ENCODE measurements at regions not wholly inside any gene's neighbourhood (a gene's known extent, or its start where the extent isn't known, plus 50 kb on each side); places are given as distances from the start of the nearest gene placed in this dataset.

DNA sequence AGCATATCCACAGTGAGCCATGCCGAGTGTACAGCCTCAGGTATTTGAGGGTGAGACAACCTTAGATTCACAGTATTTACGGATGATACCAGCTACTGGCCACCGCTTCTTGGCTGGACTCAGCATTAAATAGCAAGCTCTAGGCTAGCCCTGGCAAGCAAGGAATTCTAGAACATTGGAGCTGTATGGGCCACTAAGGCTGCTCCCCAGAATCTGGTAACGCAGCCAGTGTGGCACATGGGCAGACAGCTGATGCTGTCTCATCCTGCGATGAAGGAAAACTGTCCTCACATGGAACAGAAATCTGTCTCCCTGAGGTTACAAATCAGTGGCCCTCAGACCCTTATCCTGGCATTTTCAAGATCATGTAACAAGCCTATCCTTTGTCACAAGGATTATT is 57.6 kb upstream of the RGMA start:
- Histone ChIP-seq H3K27ac (ENCODE audit: low read length) (no peak overlapping the region), H3K4me1 (ENCODE audit: control insufficient read depth, insufficient read depth, low read length) (no peaks in the 10 kb centered on the region), H3K27me3 (ENCODE audit: control insufficient read depth, insufficient read depth, low read length) (no peaks in the 10 kb centered on the region), H3K4me3 (ENCODE audit: low read length) (no peak overlapping the region), H3K36me3 (ENCODE audit: control insufficient read depth, insufficient read depth, low read length) (no peaks in the 10 kb centered on the region), H3K9me3 (ENCODE audit: control insufficient read depth, low read depth, low read length) (no peaks in the 10 kb centered on the region)
- 100% methylated on average over 1 of the region's 5 CpGs for WGBS (ENCODE audit: insufficient coverage, low lambda C conversion rate)
- no peak for DNase-seq

DNA sequence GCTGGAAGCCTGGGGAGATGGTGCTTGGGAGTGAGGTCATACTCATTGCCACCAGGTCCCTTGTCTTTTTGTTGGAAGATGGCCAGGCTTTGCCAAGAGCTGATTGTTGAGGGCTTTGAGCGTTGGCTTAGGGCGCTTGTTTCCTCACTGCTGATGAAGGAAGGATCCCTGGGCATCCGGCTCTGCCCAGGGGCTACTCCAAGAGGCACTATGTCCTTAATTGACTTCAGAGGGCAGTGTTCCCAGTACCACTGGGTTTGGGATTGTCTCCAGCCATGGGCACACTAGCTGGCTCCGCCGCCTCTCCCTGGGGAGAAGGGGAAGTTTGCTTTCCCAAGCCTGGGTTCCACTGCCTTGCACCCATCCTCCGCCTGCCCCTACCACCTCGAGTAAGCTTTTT is 57.2 kb upstream of the RGMA start:
- H3K4me3 ChIP-seq (ENCODE audit: low read length), result no peak overlapping the region
- H3K9me3 ChIP-seq (ENCODE audit: control insufficient read depth, low read depth, low read length), result no peaks in the 10 kb centered on the region
- H3K27me3 ChIP-seq (ENCODE audit: control insufficient read depth, insufficient read depth, low read length), result no peaks in the 10 kb centered on the region
- H3K27ac ChIP-seq (ENCODE audit: low read length), result no peak overlapping the region
- H3K36me3 ChIP-seq (ENCODE audit: control insufficient read depth, insufficient read depth, low read length), result no peaks in the 10 kb centered on the region
- H3K4me1 ChIP-seq (ENCODE audit: control insufficient read depth, insufficient read depth, low read length), result no peaks in the 10 kb centered on the region
- no peak for DNase-seq
- WGBS (ENCODE audit: insufficient coverage, low lambda C conversion rate), result no CpG with 5 or more reads among the region's 7 CpGs

DNA sequence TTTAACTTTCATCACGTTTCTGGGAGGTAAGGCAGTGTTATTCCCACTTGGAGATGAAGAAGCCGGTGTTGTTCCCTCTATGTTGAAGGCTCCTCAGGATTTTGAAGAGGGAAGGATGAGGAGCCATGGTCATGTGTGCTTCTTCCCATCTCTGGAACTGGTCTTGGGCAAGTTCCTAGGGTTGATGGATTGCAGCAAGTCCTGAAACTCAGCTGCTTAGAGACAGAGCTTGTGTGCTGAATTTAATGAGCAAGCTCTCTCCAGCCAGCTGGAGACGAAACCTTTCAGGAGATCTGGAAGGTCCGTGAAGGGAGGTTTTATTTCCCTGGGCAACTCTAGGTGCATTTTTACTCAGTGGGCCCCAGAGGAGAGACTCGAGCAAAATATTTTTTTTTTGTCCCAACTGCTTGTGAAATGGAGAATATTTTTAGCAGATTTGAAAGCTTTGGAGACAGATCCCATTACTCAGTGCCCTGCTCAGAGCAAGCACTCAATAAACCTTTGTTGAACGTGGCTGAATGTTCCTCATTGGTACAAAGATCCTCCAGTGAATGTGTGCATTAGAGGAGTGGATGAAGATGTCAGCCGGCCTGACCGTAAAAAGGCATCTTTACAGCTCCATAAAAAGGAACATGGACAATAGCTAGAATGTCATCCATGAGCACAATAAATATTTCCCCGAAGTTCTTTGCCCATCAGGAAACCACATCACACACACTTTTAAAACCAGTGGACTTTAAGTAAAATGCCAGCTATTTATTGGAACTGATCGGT is 55.6 kb upstream of the RGMA start:
- Histone ChIP-seq H3K27ac (ENCODE audit: low read length) (no peak overlapping the region), H3K9me3 (ENCODE audit: control insufficient read depth, low read depth, low read length) (no peaks in the 10 kb centered on the region), H3K27me3 (ENCODE audit: control insufficient read depth, insufficient read depth, low read length) (no peaks in the 10 kb centered on the region), H3K4me1 (ENCODE audit: control insufficient read depth, insufficient read depth, low read length) (no peaks in the 10 kb centered on the region), H3K36me3 (ENCODE audit: control insufficient read depth, insufficient read depth, low read length) (no peaks in the 10 kb centered on the region), H3K4me3 (ENCODE audit: low read length) (no peak overlapping the region)
- DNase-seq, result no peak
- 50% methylated on average over 2 of the region's 10 CpGs for WGBS (ENCODE audit: insufficient coverage, low lambda C conversion rate)

GRCh38 chr15:93143186-93143585 is 54.2 kb upstream of the RGMA start:
- no peaks in the 10 kb centered on the region for H3K9me3 ChIP-seq (ENCODE audit: control insufficient read depth, low read depth, low read length)
- no peak overlapping the region for H3K4me3 ChIP-seq (ENCODE audit: low read length)
- H3K27ac ChIP-seq (ENCODE audit: low read length), result no peak overlapping the region
- DNase-seq, result no peak
- no peaks in the 10 kb centered on the region for H3K27me3 ChIP-seq (ENCODE audit: control insufficient read depth, insufficient read depth, low read length)
- no peaks in the 10 kb centered on the region for H3K36me3 ChIP-seq (ENCODE audit: control insufficient read depth, insufficient read depth, low read length)
- no peaks in the 10 kb centered on the region for H3K4me1 ChIP-seq (ENCODE audit: control insufficient read depth, insufficient read depth, low read length)
- 100% methylated on average over 2 of the region's 13 CpGs for WGBS (ENCODE audit: insufficient coverage, low lambda C conversion rate)

DNA sequence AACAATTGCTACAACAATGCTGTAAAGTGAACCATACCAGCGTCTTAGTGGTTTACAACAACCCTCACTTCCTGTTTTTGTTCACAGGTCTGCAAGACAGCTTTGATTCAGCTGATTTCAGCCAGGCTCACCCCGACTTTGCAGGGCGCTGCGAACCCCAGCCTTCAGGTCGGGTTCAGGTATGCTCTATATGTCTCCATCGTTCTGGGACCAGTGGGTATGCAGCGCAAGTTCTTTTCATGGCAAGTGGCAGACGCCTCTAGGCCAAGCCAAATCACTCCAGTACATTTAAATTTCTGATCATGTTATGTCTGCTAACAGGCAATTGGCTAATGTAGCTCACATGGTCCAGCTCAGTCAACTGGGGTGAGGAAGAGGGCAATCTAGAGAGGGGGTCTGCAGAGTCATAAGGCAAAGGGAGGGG is 52.4 kb upstream of the RGMA start:
- no peak for DNase-seq
- H3K9me3 ChIP-seq (ENCODE audit: control insufficient read depth, low read depth, low read length), result no peaks in the 10 kb centered on the region
- no peak overlapping the region for H3K27ac ChIP-seq (ENCODE audit: low read length)
- no peaks in the 10 kb centered on the region for H3K36me3 ChIP-seq (ENCODE audit: control insufficient read depth, insufficient read depth, low read length)
- no peak overlapping the region for H3K4me3 ChIP-seq (ENCODE audit: low read length)
- no CpG with 5 or more reads among the region's 8 CpGs for WGBS (ENCODE audit: insufficient coverage, low lambda C conversion rate)
- no peaks in the 10 kb centered on the region for H3K4me1 ChIP-seq (ENCODE audit: control insufficient read depth, insufficient read depth, low read length)
- H3K27me3 ChIP-seq (ENCODE audit: control insufficient read depth, insufficient read depth, low read length), result no peaks in the 10 kb centered on the region

DNA sequence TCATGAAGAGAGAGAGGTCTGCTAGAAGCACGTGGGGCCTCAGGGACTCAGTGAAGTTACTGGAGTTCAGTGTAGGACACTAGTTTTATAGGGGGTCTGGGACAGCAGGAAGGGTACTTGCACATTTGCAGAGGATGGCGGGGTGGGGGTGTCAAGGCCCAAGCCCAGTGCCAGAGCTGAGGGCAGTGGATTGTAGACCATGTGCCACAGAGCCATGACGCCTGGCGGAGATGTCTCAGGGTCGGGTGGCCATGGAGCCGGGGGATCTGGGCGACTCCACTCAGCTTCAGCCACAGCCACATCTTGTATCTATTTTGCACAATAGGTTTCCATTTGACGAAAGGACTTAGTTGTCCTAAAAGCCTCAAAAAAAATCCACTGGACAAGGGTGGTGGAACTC is 50.4 kb upstream of the RGMA start:
- Histone ChIP-seq H3K4me1 (ENCODE audit: control insufficient read depth, insufficient read depth, low read length) (no peaks in the 10 kb centered on the region), H3K27ac (ENCODE audit: low read length) (no peak overlapping the region), H3K36me3 (ENCODE audit: control insufficient read depth, insufficient read depth, low read length) (no peaks in the 10 kb centered on the region), H3K4me3 (ENCODE audit: low read length) (no peak overlapping the region), H3K27me3 (ENCODE audit: control insufficient read depth, insufficient read depth, low read length) (no peaks in the 10 kb centered on the region), H3K9me3 (ENCODE audit: control insufficient read depth, low read depth, low read length) (no peaks in the 10 kb centered on the region)
- no CpG with 5 or more reads among the region's 8 CpGs for WGBS (ENCODE audit: insufficient coverage, low lambda C conversion rate)
- DNase-seq, result no peak

DNA sequence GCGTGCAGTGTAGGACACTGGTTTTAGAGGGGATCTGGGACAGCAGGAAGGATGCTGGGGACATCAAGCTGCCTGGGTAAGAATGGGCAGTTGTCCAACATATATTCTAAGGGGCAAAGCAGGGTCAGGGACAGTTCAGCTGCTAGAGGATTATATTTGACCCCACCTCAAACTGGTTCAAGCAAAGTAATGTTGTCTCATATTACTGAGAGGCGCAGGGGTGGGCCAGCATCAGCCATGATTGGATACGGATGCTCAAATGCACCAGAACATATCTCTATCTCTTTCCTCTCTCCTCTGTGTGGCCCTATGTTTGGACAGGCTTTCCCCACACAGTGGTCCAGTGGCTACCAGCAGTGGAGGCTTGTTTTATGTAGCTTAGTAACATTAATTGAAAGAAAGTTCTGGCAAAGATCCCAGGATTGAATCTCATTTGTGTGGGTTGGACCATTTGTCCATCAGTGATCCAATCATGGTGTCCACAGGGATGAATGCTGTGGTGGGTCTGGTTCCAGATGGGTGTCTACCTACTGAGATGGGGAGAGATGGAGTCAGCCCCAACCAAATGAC is 49.8 kb upstream of the RGMA start:
- no peak for DNase-seq
- no peaks in the 10 kb centered on the region for H3K9me3 ChIP-seq (ENCODE audit: control insufficient read depth, low read depth, low read length)
- no peaks in the 10 kb centered on the region for H3K36me3 ChIP-seq (ENCODE audit: control insufficient read depth, insufficient read depth, low read length)
- WGBS (ENCODE audit: insufficient coverage, low lambda C conversion rate), result no CpG with 5 or more reads among the region's 3 CpGs
- H3K27me3 ChIP-seq (ENCODE audit: control insufficient read depth, insufficient read depth, low read length), result no peaks in the 10 kb centered on the region
- H3K27ac ChIP-seq (ENCODE audit: low read length), result no peak overlapping the region
- H3K4me1 ChIP-seq (ENCODE audit: control insufficient read depth, insufficient read depth, low read length), result no peaks in the 10 kb centered on the region
- H3K4me3 ChIP-seq (ENCODE audit: low read length), result no peak overlapping the region
